ENCODE measurements at regions not wholly inside any gene's neighbourhood (a gene's known extent, or its start where the extent isn't known, plus 50 kb on each side); places are given as distances from the start of the nearest gene placed in this dataset.

DNA sequence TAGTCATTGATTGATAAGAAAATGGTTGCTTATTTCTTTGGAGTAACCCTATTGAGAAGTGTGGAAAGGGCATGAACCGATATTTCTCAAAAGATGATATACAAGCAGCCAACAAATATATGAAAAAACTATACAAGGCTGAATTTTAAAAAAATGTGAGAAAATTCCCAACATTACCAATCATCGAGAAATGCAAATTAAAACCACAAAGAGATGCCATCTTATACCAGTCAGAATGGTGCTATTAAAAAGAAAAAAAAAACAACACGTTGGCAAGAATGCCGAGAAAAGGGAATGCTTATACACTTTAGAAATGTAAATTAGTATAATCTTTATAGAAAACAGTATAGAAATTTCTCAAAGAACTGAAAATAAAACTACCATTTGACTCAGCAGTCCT is 77.7 kb upstream of the ROBO1 start (continued):
- TF ChIP-seq, protein P1, sequence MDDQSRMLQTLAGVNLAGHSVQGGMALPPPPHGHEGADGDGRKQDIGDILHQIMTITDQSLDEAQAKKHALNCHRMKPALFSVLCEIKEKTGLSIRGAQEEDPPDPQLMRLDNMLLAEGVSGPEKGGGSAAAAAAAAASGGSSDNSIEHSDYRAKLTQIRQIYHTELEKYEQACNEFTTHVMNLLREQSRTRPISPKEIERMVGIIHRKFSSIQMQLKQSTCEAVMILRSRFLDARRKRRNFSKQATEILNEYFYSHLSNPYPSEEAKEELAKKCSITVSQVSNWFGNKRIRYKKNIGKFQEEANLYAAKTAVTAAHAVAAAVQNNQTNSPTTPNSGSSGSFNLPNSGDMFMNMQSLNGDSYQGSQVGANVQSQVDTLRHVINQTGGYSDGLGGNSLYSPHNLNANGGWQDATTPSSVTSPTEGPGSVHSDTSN (IDR thresholded peaks at IDR 0.05) = no peak
- TF ChIP-seq CBX2 (IDR thresholded peaks at IDR 0.05; ENCODE audit: borderline replicate concordance, low read depth) = no peak
- TF ChIP-seq ZNF302 (CRISPR knock-in tag; IDR thresholded peaks at IDR 0.05) = no peak
- no peak for TF ChIP-seq RARB (CRISPR knock-in tag; IDR thresholded peaks at IDR 0.05)

- ChIA-PET POLR2A (no interaction called here), CTCF (no interaction called here)
- Histone ChIP-seq H3K27ac (no peak overlapping the region), H3K9me3 (peaks cover 7% of the 10 kb centered on the region; the same call in 1 of the 3 replicates), H3K4me3 (no peak overlapping the region), H3K4me1 (no peaks in the 10 kb centered on the region), H3K4me2 (no peak overlapping the region)
- 34% methylated on average over 2 of the region's 2 CpGs for WGBS (ENCODE audit: missing lambda C conversion rate)
- TF ChIP-seq REST (IDR thresholded peaks at IDR 0.05) (no peak), JUNB (IDR thresholded peaks at IDR 0.05) (no peak), ESRRA (IDR thresholded peaks at IDR 0.05; ENCODE audit: borderline replicate concordance, low read length) (no peak), E2F6 (IDR thresholded peaks at IDR 0.05; ENCODE audit: borderline replicate concordance, low read depth) (no peak), SREBF2 (IDR thresholded peaks at IDR 0.05) (no peak), ELK1 (IDR thresholded peaks at IDR 0.05; ENCODE audit: low read depth, low read length) (no peak), MAFK (IDR thresholded peaks at IDR 0.05; ENCODE audit: partially characterized antibody) (no peak), JUN (IDR thresholded peaks at IDR 0.05) (no peak), NR3C1 (IDR thresholded peaks at IDR 0.05) (no peak), POLR2A (IDR thresholded peaks at IDR 0.05; ENCODE audit: low read length) (no peak), HOXB5 (CRISPR knock-in tag; IDR thresholded peaks at IDR 0.05) (no peak), CBX8 (IDR thresholded peaks at IDR 0.05) (no peak), ZC3H11A (IDR thresholded peaks at IDR 0.05) (no peak), ZSCAN20 (CRISPR knock-in tag; IDR thresholded peaks at IDR 0.05) (no peak), RFX5 (IDR thresholded peaks at IDR 0.05) (no peak), USF2 (IDR thresholded peaks at IDR 0.05) (no peak), PHF8 (IDR thresholded peaks at IDR 0.05; ENCODE audit: borderline replicate concordance, low read depth) (no peak)
- TF ChIP-seq, protein P1 (IDR thresholded peaks at IDR 0.05) = no peak
- TF ChIP-seq, protein P2, sequence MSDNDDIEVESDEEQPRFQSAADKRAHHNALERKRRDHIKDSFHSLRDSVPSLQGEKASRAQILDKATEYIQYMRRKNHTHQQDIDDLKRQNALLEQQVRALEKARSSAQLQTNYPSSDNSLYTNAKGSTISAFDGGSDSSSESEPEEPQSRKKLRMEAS (IDR thresholded peaks at IDR 0.05) = no peak
- FAIRE-seq = no peak
- ATAC-seq = no peak
- no peak for DNase-seq (ENCODE audit: low read depth in 1 of 2, low spot score in 1 of 2)
These were observed 76.4 kb upstream of the ROBO1 start for GRCh38 chr3:79844176-79844575.

All from A549 (cell line).